ENCODE measurements at regions not wholly inside any gene's neighbourhood (a gene's known extent, or its start where the extent isn't known, plus 50 kb on each side); places are given as distances from the start of the nearest gene placed in this dataset.

GRCh38 chr3:111482574-111482973 is 59.4 kb upstream of the CD96 start:
- no peak for TF ChIP-seq CTCF (IDR thresholded peaks at IDR 0.05)
- Mint-ChIP-seq H3K27me3 (peaks cover 3% of the 10 kb centered on the region), H3K4me3 (no peak overlapping the region), H3K36me3 (ENCODE audit: low read depth) (no peaks in the 10 kb centered on the region), H3K9me3 (peaks cover 5% of the 10 kb centered on the region), H3K4me1 (no peaks in the 10 kb centered on the region), H3K27ac (no peak overlapping the region)
- ATAC-seq (ENCODE audit: low read depth) = no peak
- intact Hi-C loops (cut with micrococcal nuclease) = no loop called here
- DNase-seq = no peak
- POLR2A ChIA-PET = no interaction called here
- CTCF ChIA-PET = no interaction called here

GRCh38 chr3:111485086-111485485 is 56.9 kb upstream of the CD96 start:
- H3K36me3 Mint-ChIP-seq (ENCODE audit: low read depth) = no peaks in the 10 kb centered on the region
- peaks cover 3% of the 10 kb centered on the region for H3K27me3 Mint-ChIP-seq
- ChIA-PET CTCF (no interaction called here), POLR2A (no interaction called here)
- intact Hi-C loops (cut with micrococcal nuclease) = no loop called here
- DNase-seq (no peak), ATAC-seq (ENCODE audit: low read depth) (no peak)
- no peak overlapping the region for H3K4me3 Mint-ChIP-seq
- H3K27ac Mint-ChIP-seq = no peak overlapping the region
- peaks cover 5% of the 10 kb centered on the region for H3K9me3 Mint-ChIP-seq
- TF ChIP-seq CTCF (IDR thresholded peaks at IDR 0.05) = no peak
- no peaks in the 10 kb centered on the region for H3K4me1 Mint-ChIP-seq

Data from activated B cell treated with CpG ODN at 0.5 μM for 24 hours (primary cell).